Ovary (tissue), 7 donors: ENCODE measurements at regions not wholly inside any gene's neighbourhood (a gene's known extent, or its start where the extent isn't known, plus 50 kb on each side); places are given as distances from the start of the nearest gene placed in this dataset. TPM values are rescaled to one million over a fixed set of nuclear protein-coding genes. Genes with fewer than 3 reads are reported as not detected.

ENCODE experiments used
- DNase-seq, 5 donors: peaks; one replicate each; pipeline ENCODE4 v3.0.0-alpha.2; 2019 to 2020
- H3K27ac ChIP-seq, 2 donors: fragments of 200-600 bp; one replicate each; pipeline versions ENCODE4 v1.5.1 to v1.8.0; 2019 to 2022
- H3K27me3 ChIP-seq: fragments of 200-600 bp; one replicate; pipeline ENCODE4 v1.8.0; 2022
- H3K36me3 ChIP-seq: fragments of 200-600 bp; sonication (generic); one replicate; pipeline ENCODE4 v1.5.1; 2019
- H3K4me1 ChIP-seq: one replicate; pipeline ENCODE4 v1.8.1; 2013; ENCODE audit warnings: mild to moderate bottlenecking, moderate library complexity; ENCODE audit not compliant: insufficient read depth
- H3K4me3 ChIP-seq: fragments of 200-600 bp; sonication (generic); one replicate; pipeline ENCODE4 v1.5.1; 2017
- H3K9me3 ChIP-seq, 2 donors: fragments of 200-600 bp in 1 of 2; sonication (generic) in 1 of 2; one replicate each; pipeline versions ENCODE4 v1.5.1 to v1.8.1; 2013 to 2019; ENCODE audit warnings: mild to moderate bottlenecking in 1 of 2, moderate library complexity in 1 of 2
- CTCF ChIP-seq, 3 donors: fragments of 450-650 bp in 2 of 3; fragments of 200-600 bp in 1 of 3; IDR thresholded peaks; one replicate each; pipeline versions ENCODE4 v1.5.1 to v1.8.0; 2016 to 2022; ENCODE audit warnings: antibody characterized with exemption in 3 of 3, mild to moderate bottlenecking in 1 of 3
- EP300 ChIP-seq: sonication (generic); formaldehyde crosslinking; IDR thresholded peaks from one replicate; pipeline ENCODE4 v1.6.1; 2017; ENCODE audit warnings: antibody characterized with exemption
- POLR2A ChIP-seq: fragments of 450-650 bp; IDR thresholded peaks from one replicate; pipeline ENCODE4 v1.6.1; 2017; ENCODE audit warnings: antibody characterized with exemption, mild to moderate bottlenecking, moderate library complexity
- WGBS, 3 donors: extraction: QIAGEN DNeasy Blood & Tissue Kit in 1 of 3; methylation state at CpG; one replicate each; pipeline versions ENCODE4 v1.1.5 to v1.1.7; 2013 to 2017; 5-methylcytosine and 5-hydroxymethylcytosine counted together
- intact Hi-C, 4 donors: fragments of 100-400 bp; cut with DNase I; formaldehyde crosslinking; loops; one replicate each; pipeline versions ENCODE4 v1.11.0 to v1.15.1; 2022 to 2023
- small RNA-seq: library from RNA; depleted of rRNA; stranded (forward); fragments of <200 nt; gene quantifications from one replicate; pipeline ENCODE3, GENCODE V24; 2016
- donor health status: DM: no; HTN: no; CAD: no; lungs with moderate emphysema.
- donor health status: DM: no; HTN: no; CAD: no.
- donor health status: Bipolar disorder and iron deficiency.
- donor health status: DM: no; HTN: no; CAD: no.
- donor health status: DM: yes; HTN: yes; CAD: no.

- no peak for TF ChIP-seq POLR2A
- no peak for TF ChIP-seq EP300
- TF ChIP-seq CTCF (IDR thresholded peaks at IDR 0.05), result no peak
- WGBS, 3 donors, result 82 to 90% (median 87%) methylated on average over 2 of the region's 2 CpGs
- no peaks in the 10 kb centered on the region for H3K27me3 ChIP-seq
- no peak overlapping the region for H3K4me3 ChIP-seq
- H3K27ac ChIP-seq, result no peak overlapping the region
- H3K36me3 ChIP-seq, result no peaks in the 10 kb centered on the region
- peaks cover 2% of the 10 kb centered on the region for H3K4me1 ChIP-seq
- DNase-seq, result no peak
- no peaks in the 10 kb centered on the region for H3K9me3 ChIP-seq
- intact Hi-C loops, result no loop called here
These were observed 67.1 kb upstream of the TTC14 start for GRCh38 chr3:180534828-180535227.

GRCh38 chr3:180538493-180538892, 63.5 kb upstream of the TTC14 start:
- Histone ChIP-seq H3K4me1 (no peaks in the 10 kb centered on the region), H3K36me3 (no peaks in the 10 kb centered on the region), H3K4me3 (no peak overlapping the region), H3K9me3 (no peaks in the 10 kb centered on the region), H3K27me3 (no peaks in the 10 kb centered on the region), H3K27ac (no peak overlapping the region)
- no peak for DNase-seq
- intact Hi-C loops, result no loop called here
- TF ChIP-seq POLR2A (no peak), CTCF (IDR thresholded peaks at IDR 0.05) (no peak), EP300 (no peak)

GRCh38 chr3:180543877-180544276, 58.1 kb upstream of the TTC14 start:
- Histone ChIP-seq H3K27ac (no peak overlapping the region), H3K4me1 (peaks cover 2% of the 10 kb centered on the region), H3K4me3 (no peak overlapping the region), H3K36me3 (no peaks in the 10 kb centered on the region), H3K9me3 (no peaks in the 10 kb centered on the region), H3K27me3 (no peaks in the 10 kb centered on the region)
- TF ChIP-seq POLR2A (no peak), EP300 (no peak), CTCF (IDR thresholded peaks at IDR 0.05) (no peak)
- intact Hi-C loops, result no loop called here
- DNase-seq, result no peak
- WGBS, 3 donors, result 61 to 92% (median 90%) methylated on average over 2 of the region's 2 CpGs

- peak overlapping the region in 1 of 2 donors; percentile 63 for H3K27ac ChIP-seq
- no peaks in the 10 kb centered on the region for H3K36me3 ChIP-seq
- DNase-seq, result no peak
- intact Hi-C loops, result no loop called here
- TF ChIP-seq CTCF (IDR thresholded peaks at IDR 0.05) (no peak), POLR2A (no peak), EP300 (no peak)
- no peak overlapping the region for H3K4me3 ChIP-seq
- 59 to 75% (median 73%) methylated on average over 1 of the region's 1 CpG for WGBS, 3 donors
- H3K27me3 ChIP-seq, result no peaks in the 10 kb centered on the region
- no peaks in the 10 kb centered on the region for H3K9me3 ChIP-seq
- peaks cover 5% of the 10 kb centered on the region for H3K4me1 ChIP-seq
These were observed 55.1 kb upstream of the TTC14 start for GRCh38 chr3:180546863-180547262.

GRCh38 chr3:180548050-180548449, 53.9 kb upstream of the TTC14 start:
- Histone ChIP-seq H3K4me3 (no peak overlapping the region), H3K36me3 (no peaks in the 10 kb centered on the region), H3K27me3 (no peaks in the 10 kb centered on the region), H3K4me1 (peaks cover 5% of the 10 kb centered on the region), H3K27ac (peak overlapping the region in 1 of 2 donors; percentile 63), H3K9me3 (no peaks in the 10 kb centered on the region)
- intact Hi-C loops, result no loop called here
- TF ChIP-seq POLR2A, result no peak
- no peak for DNase-seq
- 0 to 14% (median 8%) methylated on average over 1 of the region's 1 CpG for WGBS, 3 donors

Small RNA genes lying in the stretch of these regions (small RNA-seq; reads per million reads assigned to genes)
- not detected for gene AC134503.1
- gene RF00096, result not detected
- 12.3 reads per million, percentile 85 among the genes with 10 or more reads in this experiment for gene RNA5SP149
